SK-N-DZ (cell line): ENCODE measurements at regions not wholly inside any gene's neighbourhood (a gene's known extent, or its start where the extent isn't known, plus 50 kb on each side); places are given as distances from the start of the nearest gene placed in this dataset.

Experiments used
- DNase-seq: peaks from one replicate; pipeline ENCODE4 v3.0.0-alpha.2; 2015; ENCODE audit warnings: low spot score
- small RNA-seq, 2 experiments: library from RNA; depleted of rRNA; stranded (forward); fragments of <200 nt; gene quantifications; one replicate each; pipeline ENCODE3, GENCODE V24; 2014

DNA sequence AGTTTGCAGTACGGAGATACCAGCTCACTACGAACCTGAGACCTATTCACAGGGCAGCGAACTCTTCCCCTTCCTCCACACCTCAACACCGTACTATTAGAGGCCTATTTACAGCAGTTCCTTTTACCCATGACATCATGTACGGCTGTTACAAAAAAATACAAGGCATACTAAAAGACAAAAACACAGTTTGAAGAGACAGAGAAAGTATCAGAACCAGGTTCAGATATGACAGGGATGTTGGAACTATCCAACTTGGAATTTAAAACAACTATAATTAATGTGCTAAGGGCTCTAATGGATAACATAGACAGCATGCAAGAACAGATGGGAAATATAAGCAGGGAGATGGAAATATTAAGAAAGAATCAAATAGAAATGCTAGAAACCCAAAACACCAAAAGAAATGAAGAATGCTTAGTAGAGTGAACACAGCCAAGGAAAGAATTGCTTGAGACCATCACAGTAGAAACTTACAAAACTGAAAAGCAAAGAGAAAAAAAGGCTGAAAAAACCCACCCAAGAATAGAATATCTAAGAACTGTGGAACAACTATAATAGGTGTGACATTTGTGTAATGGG lies 99.2 kb upstream of the ZNF521 start:
- no peak for DNase-seq

DNA sequence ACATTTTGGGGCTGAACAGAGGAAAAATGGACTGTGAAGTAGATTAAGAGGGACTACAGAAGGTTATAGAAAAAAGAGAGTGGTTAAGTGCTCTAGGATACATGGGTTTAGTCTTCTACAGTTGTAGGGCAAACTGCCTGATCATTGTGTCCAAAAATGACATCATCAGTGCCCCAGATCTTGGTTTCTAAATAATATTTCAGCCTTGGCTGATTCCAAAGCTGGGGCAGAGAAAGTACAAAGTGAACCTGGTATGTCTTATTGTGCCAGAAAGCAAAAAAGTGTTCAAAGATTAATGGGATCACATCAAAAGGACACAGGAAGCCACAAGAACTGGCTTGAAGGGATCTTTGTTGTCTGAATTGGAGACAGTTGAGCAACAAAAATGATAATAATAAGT lies 97.1 kb upstream of the ZNF521 start:
- DNase-seq = no peak

DNA sequence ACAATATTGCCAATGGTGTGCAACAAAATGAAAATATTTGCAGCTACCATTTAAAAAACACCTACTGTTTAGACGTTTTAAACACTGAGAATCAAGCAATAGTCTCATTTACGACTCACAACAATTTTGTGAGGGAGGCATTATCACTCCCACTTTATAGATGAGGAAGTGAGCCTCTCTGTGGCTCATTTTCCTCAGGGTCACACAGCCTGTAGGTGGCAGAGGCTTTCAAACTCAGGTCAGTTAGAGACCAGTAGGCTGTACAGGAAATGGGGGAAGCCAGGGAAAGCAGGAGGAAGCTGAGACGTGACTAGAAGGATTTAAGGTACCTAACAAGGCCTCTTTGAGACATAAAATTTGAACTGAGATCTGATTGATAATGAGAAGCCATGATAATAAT lies 95.0 kb upstream of the ZNF521 start:
- no peak for DNase-seq

DNA sequence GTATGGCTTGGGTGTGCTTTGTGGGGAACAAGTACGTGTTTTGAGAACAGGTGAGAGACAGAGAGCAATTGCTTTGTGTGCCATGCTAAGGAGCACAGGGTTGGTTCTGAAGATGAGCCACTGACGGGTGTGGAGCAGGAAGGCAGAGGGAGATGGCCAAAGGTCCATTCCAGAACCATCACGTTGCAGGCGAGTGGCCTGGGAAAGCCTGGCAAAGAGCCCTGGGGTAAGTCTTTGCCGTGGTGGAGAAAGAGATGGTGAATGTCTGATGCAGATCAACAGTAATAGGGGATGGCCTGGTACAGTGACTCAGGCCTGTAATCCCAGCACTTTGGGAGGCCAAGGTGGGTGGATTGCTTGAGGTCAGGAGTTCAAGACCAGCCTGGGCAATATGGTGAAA lies 93.5 kb upstream of the ZNF521 start:
- DNase-seq = no peak

DNA sequence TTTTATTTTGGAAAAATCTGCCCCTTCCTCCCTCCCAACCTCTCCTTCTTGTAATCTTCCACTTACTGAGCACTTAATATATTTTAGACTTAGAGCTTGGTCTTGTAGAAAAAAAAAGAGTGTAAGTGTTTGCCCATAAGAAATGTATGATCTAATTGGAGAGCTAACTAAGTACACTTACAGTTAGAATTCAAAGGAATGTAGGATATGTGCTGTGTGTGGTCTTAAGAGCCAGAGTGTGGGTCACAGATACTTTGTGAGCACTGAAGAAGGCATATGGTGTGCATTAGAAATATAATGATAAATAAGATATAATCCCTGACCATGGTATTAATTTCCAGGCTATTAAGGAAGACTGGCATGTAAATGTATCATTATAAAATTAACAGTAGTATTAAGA lies 91.8 kb upstream of the ZNF521 start:
- DNase-seq = no peak

DNA sequence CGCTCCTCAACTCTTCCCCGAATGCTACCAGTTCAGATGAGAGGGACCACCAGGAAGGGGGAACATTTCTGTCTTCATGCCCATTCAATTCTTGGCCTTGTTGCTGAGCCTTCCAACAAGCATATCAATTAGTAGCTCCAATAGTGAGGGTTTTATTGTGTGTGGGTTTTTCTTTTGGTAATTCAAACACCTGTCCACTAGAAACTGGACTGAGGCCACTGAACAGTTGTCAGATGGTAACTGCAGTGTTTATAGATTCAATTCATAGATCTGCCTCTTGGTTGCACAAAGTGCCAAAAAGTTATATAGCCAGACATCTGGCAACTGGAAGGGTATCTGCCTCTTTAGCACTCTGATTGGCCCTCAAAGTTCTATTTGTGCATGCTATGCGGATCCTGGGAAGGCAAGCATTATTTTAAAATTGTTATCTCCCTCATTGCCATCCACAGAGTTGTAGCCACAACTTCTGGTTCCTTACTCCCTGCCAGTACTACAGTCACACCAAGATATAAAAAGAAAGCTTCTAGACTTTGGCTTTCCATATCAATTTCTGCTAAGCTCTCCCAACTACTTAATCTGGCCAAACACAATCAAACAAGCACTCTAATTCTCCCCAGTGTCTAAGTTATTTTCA lies 83.3 kb upstream of the ZNF521 start:
- DNase-seq = no peak

DNA sequence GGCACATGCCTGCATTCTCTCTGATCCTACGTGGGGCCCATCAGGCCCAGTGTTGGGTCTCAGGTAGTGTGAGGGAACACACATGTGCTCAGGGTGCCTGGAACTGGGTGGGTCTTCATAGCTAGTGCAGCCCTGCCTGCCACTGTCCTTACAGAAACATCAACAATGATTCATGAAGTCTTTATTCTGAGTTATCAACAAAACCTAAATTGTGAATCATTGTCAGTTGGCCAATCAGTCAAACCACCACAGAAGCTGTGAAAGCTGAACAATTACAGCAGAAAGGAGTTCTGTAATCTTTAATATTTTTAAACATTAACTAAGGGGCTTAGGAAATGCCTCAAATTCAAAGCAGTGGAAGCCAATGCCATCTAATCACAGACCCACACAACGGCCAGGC lies 82.8 kb upstream of the ZNF521 start:
- DNase-seq = no peak

DNA sequence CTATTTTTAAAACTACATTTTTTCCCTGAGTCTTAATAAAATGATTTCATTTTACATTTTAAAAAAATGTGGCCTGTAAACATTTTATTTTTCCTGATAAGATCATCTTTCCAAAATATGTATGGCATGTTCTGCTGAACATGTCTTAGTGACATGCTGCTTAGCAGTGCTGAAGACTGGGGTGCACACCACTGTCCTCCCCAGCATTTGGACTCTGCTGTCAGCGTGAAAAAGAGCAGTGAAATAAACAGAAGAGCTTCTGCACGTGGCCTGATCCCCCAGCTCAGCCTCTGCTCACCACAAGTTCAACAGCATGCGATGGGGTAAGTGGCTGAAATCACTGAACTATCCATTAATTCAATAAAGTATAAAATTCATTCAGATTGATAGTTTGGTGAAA lies 81.6 kb upstream of the ZNF521 start:
- DNase-seq = no peak

DNA sequence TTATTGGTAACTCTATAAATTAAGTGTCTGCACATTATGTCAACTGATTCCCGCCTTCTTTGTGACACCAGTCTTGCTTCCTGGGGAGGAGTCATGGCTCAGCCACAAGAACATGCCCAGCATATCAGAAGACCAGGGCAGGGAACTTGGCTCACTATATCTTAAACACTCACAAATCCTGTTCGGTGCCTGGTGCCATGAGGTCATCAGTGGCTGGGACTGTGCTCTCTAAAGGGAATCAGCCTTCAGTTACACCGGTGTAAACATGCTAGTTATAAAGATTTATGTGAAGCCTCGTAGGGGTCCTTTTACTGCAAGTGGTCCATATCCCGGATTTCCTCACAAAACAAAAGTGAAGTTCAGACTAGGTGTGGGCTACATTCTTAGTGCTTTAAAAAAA lies 73.1 kb upstream of the ZNF521 start:
- no peak for DNase-seq

DNA sequence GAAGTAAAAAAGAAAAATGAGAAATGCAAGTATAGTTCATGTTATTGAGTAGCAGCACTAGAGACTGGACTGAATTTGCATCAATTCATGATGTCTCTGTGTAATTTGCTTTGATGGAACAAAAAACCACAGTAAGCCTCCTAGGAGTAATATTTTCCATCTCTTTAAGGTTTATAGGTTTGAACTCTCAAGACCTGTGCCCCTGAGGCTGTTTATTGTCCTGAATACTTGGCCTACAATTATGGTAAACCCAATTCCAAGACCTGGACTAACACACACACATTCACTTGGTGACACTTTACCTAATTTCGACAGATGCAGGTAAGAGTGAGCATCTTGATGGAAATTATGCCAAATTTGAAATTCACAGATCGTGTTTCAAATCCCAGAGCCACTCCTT lies 71.8 kb upstream of the ZNF521 start:
- DNase-seq = no peak

DNA sequence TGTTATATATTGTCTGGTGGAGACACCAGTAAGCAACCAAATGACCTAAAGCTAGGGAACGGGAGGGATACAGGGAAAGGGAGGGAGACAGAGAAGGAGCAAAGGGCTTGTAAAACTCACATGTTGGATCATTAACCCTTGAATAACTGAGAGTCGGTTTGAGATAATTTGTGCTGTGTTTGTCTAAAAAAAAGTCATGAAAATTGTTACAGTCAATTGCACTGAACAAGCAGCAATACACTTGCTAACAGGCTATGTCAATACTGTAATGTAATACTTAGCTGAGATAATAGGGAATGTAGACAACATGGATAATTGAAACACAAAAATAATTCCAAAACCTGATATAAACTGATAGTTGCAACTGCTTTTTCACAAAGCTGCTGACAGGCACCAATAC lies 71.3 kb upstream of the ZNF521 start:
- no peak for DNase-seq

DNA sequence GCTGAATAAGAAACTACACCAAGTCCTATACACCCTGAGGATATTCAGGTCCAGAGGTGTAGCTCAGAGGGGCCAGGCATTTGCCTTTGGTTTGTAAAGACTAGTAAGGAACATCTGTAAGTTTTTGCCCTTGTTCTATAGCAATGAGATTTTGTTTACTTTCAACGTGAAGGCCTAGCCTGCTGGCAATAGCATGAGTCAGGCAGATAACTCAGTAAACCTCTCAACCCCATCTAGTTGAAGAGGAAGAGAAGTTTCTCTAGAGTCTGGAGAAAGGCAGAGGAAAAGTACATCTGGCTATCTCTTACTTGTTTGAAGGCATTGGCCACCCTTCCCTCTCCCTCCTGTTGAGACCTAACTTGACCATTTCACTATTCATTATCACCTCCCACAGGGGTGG lies 70.3 kb upstream of the ZNF521 start:
- no peak for DNase-seq

DNA sequence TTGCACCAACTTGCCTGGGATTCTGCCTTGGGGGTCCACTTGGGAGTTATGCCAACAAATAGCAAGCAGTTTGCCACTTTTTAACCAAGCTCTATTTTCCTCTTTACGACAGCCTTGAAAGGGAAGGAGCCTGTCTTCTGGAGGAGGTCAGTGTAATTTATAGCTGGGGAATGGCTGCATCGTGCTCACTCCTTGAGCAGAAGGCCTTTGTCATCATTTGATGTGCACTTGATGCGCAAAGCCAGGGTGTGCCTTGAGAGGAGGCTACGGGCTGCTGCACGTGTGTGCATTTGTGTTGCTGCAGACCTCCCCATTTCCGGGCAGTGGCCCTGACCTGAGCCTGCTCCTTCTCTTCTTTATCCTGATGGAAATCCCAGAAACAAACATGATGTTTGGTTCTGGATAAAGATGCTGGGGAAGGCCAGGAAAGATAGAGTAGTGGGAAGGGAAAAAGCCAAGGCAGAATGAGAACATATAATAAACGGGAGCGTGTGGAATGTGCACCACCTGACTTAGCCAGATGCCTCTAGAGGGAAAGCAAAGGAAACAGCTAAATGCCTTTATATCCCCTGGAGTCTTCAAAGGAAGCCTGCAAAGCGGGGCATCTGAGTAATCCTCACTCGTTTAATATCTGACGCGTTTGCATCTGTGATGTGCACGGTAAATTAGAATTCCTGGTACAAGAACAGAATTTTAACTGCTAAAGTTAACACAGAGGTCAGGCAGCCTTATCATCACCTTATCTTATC lies 68.3 kb upstream of the ZNF521 start:
- DNase-seq = no peak

DNA sequence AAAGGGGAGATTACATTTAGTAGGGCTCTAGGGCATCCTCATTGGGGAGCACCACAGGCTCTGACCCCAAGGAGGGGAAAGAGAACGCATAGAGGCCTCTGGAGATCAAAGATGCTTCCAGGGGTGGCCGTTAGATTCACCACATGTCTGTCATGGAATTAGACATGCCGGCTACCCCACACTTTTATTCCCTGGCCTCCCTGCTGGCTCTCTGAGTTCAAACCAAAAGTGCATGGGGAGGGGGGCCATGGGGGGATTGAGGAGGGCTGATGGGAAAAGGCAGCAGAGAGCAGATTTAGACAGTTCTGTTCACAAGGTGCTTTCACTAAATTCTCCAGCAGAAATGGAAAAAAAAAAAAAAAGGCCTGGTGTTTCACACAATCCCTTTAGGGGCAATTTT lies 64.4 kb upstream of the ZNF521 start:
- DNase-seq = no peak

DNA sequence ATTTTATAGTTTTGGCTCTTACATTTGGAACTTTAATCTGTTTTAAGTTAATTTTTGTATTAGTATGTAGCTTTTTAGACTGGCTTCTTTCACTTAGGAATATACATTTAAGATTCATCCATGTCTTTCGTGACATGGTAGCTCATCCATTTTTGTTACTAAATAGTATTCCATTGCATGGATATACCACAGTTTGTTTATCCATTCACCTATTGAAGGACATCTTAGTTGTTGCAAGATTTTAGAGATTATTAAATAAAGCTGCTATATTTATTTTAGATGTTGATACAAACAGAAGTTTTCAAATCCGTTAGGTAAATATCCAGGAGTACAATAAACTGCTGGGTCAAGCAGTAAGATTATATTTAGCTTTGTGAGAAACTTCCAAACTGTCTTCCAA lies 58.0 kb upstream of the ZNF521 start:
- DNase-seq = no peak

DNA sequence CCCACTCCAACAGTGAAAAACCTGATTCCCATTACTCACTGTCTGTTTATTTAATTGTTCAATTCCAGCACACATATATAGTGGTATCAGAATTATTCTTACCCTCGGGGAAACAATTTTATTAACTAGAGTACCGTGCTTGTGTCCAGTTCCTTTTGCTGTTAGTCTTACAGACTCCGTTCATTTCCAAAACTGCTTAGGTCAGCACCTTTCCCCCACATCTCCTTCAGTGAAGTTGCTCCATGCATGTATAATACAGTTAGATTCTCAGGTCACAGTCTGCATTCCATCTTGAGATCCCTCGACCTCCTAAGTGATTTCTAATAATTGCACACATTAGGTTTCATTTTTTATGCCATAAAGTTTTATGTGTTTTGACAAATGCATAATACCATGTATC lies 56.3 kb upstream of the ZNF521 start:
- DNase-seq = no peak

Small RNA genes in the stretch of these regions (small RNA-seq; reads per million reads assigned to genes)
- gene AC027229.1 (0 reads per million in 2 experiments), gene RN7SL97P (0.05 to 0.31 reads per million in 2 experiments)
